ENCODE measurements at regions not wholly inside any gene's neighbourhood (a gene's known extent, or its start where the extent isn't known, plus 50 kb on each side); places are given as distances from the start of the nearest gene placed in this dataset.

- Histone ChIP-seq H3K36me3 (replicated peaks in 1 of 2; ENCODE audit: control insufficient read depth in 1 of 2, insufficient read depth in 2 of 2, low read length in 2 of 2) (no peaks in the 10 kb centered on the region), H3K4me2 (ENCODE audit: low read depth, low read length) (no peak overlapping the region), H3K4me1 (ENCODE audit: insufficient read depth, low read length) (no peaks in the 10 kb centered on the region), H3K4me3 (replicated peaks in 1 of 3; ENCODE audit: insufficient read depth in 1 of 3, low read depth in 2 of 3, low read length in 3 of 3) (no peak overlapping the region), H2AFZ (ENCODE audit: low read length) (no peak overlapping the region), H3K27ac (ENCODE audit: extremely low read length, insufficient read depth, low read length) (no peak overlapping the region), H3K79me2 (ENCODE audit: insufficient read depth, low read length) (no peaks in the 10 kb centered on the region), H3K27me3 (ENCODE audit: control insufficient read depth in 1 of 2, insufficient read depth in 2 of 2, low read length in 2 of 2) (no peaks in the 10 kb centered on the region; a peak in 1 of 5 replicates), H3K9me3 (ENCODE audit: low read length) (no peaks in the 10 kb centered on the region), H3K9ac (ENCODE audit: insufficient read depth, low read depth, low read length) (no peak overlapping the region), H4K20me1 (ENCODE audit: insufficient read depth, low read length) (no peaks in the 10 kb centered on the region)
- CTCF ChIA-PET (ENCODE audit: low intra/inter-chr PET ratio, low total read pairs), result no interaction called here
- intact Hi-C loops (cut with micrococcal nuclease; ENCODE audit: unreplicated experiment), result no loop called here
- no peak for TF ChIP-seq TFDP1 (CRISPR knock-in tag; IDR thresholded peaks at IDR 0.05; ENCODE audit: borderline replicate concordance)
- TF ChIP-seq, protein P1, sequence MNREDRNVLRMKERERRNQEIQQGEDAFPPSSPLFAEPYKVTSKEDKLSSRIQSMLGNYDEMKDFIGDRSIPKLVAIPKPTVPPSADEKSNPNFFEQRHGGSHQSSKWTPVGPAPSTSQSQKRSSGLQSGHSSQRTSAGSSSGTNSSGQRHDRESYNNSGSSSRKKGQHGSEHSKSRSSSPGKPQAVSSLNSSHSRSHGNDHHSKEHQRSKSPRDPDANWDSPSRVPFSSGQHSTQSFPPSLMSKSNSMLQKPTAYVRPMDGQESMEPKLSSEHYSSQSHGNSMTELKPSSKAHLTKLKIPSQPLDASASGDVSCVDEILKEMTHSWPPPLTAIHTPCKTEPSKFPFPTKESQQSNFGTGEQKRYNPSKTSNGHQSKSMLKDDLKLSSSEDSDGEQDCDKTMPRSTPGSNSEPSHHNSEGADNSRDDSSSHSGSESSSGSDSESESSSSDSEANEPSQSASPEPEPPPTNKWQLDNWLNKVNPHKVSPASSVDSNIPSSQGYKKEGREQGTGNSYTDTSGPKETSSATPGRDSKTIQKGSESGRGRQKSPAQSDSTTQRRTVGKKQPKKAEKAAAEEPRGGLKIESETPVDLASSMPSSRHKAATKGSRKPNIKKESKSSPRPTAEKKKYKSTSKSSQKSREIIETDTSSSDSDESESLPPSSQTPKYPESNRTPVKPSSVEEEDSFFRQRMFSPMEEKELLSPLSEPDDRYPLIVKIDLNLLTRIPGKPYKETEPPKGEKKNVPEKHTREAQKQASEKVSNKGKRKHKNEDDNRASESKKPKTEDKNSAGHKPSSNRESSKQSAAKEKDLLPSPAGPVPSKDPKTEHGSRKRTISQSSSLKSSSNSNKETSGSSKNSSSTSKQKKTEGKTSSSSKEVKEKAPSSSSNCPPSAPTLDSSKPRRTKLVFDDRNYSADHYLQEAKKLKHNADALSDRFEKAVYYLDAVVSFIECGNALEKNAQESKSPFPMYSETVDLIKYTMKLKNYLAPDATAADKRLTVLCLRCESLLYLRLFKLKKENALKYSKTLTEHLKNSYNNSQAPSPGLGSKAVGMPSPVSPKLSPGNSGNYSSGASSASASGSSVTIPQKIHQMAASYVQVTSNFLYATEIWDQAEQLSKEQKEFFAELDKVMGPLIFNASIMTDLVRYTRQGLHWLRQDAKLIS (CRISPR knock-in tag; IDR thresholded peaks at IDR 0.05), result no peak
- TF ChIP-seq, protein P2, sequence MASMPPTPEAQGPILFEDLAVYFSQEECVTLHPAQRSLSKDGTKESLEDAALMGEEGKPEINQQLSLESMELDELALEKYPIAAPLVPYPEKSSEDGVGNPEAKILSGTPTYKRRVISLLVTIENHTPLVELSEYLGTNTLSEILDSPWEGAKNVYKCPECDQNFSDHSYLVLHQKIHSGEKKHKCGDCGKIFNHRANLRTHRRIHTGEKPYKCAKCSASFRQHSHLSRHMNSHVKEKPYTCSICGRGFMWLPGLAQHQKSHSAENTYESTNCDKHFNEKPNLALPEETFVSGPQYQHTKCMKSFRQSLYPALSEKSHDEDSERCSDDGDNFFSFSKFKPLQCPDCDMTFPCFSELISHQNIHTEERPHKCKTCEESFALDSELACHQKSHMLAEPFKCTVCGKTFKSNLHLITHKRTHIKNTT (CRISPR knock-in tag; IDR thresholded peaks at IDR 0.05), result no peak
- TF ChIP-seq ZNF704 (CRISPR knock-in tag; IDR thresholded peaks at IDR 0.05; ENCODE audit: borderline replicate concordance), result no peak
- TF ChIP-seq NFIC (IDR thresholded peaks at IDR 0.05; ENCODE audit: low read length), result no peak
- TF ChIP-seq REXO4 (CRISPR knock-in tag; IDR thresholded peaks at IDR 0.05; ENCODE audit: borderline replicate concordance), result no peak
- FAIRE-seq, result no peak
- POLR2A ChIA-PET, result no interaction called here
- no TSS peak for BruUV-seq (replicated peaks)
- in situ Hi-C loops (cut with HindIII; ENCODE audit: extremely low pct_ligation_motif_present, low pct_unique_long_range_greater_than_20kb), result no loop called here
- DNase-seq (ENCODE audit: low spot score), result no peak
- no peak for ATAC-seq
- 56% methylated on average over 2 of the region's 2 CpGs for WGBS (ENCODE audit: low lambda C conversion rate)
These were observed 96.8 kb upstream of the DOCK9 start for GRCh38 chr13:99074693-99075092.

All from HepG2 (cell line).